GM21825 (cell line): ENCODE measurements at regions not wholly inside any gene's neighbourhood (a gene's known extent, or its start where the extent isn't known, plus 50 kb on each side); places are given as distances from the start of the nearest gene placed in this dataset.
"Not testable (repeated sequence)": the region's sequence is repeated elsewhere in the genome, so short reads cannot be mapped to it uniquely, and the experiment has no call there.

ENCODE experiments used
- ATAC-seq: cut with Tn5 transposase; IDR thresholded peaks from one replicate; pipeline ENCODE4 v1.9.1; 2021; ENCODE audit warnings: mild to moderate bottlenecking, moderate library complexity; ENCODE audit not compliant: unreplicated experiment

DNA sequence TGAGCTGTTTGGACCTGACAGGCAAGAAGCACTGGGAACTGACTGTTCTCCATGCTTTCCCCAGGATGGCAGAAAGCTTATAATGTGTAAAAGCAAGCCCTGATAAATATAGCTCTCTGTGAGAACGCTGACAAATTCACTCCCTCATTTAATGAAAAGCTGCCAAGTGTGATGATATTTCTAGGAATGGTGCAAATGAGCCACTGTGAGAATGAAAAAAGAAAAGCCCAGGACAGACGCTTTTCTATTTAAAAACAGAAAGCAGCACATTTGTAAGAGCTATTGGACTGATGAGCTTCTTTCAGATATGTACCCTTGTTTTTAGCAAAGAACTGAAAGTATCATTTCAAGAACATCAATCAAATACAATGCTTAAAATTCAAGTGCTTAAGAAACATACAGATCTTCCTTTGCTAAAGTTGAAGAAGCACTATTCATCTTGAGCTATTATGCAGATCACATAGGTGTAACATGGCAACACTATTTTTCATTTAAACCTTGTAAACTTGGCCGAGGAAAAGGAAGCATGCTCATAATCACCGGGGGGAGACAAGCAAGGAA is 842.6 kb upstream of the ACO1 start:
- ATAC-seq, result no peak

DNA sequence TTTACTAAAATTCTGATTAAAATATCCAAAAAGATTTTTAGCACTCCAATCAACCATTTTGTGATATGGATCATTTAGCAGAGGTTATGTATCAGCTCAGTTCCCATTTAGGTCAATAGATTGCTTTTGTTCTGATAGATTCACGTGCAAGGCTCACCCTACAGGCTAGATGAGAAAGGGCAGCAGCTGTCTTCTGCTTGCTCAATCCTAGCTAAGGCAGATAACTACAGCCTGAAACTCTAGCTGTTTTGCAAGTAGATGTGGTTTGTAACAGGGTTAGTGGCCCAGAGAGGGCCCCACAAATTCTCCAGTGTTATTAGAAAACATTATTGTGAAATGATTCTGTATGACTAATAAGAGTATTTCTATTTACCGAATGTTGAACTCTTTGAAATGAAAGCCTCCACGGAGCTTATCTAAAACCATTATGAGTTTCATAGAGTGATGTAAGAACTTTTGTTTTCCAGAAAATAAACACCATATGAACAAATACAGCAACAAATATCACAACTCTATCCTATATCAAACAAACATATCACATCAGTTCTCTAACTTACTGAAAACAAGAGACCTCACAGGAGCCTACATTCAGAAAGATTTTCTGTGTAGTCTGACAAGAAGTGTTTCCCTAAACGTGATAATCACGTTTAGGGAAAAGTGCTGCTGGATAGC is 841.9 kb upstream of the ACO1 start:
- peak; percentile 98 for ATAC-seq

DNA sequence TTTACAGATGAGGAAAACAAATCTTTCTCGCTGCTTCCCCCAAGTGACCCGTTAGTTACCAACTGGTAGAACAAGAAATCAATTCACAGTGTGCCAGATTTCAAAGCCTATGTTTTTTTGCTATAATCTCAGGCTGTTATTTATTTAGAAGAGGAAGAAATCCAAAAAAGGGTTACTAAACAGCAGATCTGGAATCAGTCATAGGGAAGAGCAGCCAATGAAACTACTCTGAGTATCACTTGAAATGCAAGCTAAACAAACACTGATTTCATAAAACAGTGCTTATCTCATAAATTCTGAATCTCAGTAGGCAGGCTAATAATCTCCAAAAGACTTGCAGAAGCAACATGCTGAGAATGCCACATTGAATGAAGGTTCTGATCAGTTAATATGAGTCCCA is 829.5 kb upstream of the ACO1 start:
- no peak for ATAC-seq

DNA sequence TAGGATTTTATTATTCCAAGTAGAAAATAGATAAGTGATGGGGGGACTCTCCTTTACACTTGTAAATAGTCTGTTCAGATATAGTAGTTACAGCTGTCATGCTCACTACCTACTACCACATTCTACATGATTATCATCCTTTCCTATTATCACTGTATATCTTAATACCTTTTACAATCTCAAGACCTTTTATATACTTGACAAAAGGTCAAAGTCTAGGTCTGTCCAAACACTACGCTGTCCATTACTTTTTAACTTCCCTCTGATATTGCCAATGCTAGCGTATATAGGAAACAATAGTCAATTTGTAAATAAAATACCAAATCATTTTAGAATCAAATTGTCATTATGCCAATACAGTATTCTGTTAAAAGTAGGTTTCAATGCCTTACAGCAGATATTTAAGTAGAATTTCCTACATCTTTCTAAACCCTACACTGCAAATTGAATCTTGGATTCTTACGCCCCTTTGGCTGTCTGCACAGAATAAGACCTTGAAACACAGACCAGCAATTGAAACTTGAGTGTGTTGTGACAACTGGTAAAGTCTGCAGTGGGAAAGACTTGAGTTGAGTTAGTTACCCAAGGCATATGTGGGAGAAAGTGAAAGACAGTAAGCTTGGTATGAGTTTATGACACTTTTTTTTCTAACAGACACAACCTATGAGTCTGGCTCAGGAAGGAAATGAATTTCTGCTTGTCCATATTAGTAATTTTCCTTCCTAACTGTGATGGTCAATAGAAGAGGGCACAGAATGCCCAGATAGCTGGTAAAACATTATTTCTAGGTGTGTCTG is 827.6 kb upstream of the ACO1 start:
- no peak for ATAC-seq

DNA sequence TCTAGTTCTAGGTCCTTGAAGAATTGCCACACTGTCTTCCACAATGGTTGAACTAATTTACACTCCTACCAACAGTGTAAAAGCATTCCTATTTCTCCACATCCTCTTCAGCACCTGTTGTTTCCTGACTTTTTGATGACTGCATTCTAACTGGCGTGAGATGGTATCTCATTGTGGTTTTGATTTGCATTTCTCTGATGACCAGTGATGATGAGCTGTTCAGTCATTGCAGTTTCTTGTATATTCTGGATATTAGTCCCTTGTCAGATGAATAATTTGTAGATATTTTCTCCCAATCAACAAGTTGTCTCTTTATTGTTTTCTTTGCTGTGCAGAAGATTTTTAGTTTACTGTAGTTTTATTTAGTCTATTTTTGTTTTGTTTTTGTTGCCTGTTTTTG is 812.3 kb upstream of the ACO1 start:
- not testable (repeated sequence) for ATAC-seq

DNA sequence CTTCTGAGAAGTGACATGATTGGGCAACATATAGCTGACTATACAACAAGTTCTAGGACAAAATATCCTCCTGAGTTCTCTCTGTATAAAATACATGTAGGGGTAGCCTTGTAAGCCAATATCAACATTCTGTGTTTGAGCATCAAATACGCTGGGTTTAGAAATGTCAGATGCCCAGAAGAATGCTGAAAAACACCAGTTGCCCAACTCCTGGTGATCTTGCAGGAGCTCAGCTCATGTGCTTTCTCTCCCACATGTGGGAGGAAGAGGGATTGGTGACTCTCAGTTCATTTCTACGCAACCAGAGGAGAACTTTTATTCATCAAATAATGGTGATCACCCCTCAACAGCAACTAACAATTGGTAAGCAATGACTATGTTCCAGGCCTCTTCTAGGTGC is 810.9 kb upstream of the ACO1 start:
- ATAC-seq, result no peak

DNA sequence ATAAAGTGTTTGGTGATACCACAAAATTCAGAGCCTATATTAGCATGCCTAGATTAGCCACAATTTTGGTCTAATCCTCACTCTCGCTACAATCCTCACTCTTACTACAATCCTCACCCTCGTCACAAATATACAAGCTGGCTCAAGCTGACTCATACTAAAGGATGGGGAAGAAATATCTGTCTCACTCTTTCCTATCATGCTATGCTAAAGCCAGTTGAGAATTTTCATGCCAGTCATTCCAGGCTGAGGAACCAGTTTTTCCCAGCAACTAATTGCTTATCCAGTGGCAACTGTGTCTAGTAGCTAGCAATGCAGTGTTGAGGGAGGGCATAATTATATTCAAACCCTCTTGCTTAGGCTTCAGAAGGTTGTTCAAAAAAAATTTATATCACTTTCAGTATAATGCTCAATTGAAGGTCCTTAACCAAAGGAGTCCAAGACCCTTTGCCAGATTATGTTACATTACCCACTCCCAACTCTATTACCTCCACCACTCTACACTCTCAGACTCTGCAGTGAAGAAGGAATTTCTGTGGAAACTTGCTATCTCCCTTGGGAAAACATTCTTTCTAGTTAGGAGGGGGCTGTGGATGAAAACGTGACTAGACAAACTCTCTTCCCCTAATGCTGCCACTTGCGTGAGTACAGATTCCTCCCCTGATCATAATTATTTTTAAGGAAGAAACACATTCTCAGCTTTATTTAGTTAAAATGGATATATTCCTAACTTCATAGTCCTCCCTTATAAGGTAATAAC is 810.3 kb upstream of the ACO1 start:
- no peak for ATAC-seq

DNA sequence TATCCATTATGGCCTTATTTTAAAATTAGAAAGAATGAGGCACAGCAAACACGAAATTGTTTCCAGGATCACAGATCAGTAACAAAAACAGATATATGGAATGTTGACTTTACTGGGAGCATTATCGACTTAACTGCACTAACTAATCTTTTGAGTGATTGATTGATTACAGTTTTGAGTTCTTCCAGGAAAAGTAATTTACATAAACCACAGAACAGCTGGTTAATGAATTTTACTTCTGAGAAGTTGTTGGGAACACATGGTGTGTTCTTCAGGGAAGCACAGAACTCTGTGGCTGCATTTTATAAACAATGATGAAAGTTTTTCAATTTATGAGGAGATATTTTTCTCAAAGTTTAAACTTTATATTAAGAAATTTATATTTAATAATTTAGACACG is 802.4 kb upstream of the ACO1 start:
- ATAC-seq, result no peak

DNA sequence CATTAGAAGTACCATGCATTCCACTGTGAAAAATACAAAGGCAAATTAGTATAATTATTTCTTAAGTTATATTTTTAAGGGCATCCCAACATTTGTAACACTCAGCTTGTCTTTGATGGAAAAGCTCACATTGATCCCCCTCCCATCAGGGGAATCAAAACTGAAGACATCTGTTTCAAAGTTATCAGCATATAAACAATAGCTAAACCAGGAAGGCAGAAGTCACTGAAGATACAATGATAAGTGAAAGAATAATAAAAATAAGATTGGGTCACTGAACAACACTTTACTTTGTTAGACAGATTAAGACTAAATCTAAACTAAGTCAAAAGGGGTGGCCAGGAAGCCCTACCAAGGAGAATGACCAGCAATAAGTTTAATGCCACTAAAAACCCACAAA is 801.9 kb upstream of the ACO1 start:
- no peak for ATAC-seq

DNA sequence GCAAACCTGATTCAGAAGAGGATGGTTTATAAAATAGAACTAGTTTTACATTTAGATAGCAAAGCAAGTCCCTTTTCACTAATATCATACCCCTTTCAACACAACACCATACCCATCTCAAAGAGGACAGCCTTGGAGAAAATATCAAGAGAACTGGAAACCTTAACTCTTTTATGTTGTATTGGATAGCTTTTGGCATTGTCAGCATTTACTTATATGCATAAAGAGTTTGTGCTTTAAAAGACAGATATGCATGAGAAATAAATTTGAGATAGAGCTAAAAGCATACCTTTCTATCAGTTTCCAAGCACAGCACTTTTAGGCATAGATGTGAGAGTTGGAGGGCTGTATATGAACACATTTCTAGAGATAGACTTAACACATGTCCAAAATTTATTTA is 799.3 kb upstream of the ACO1 start:
- no peak for ATAC-seq

DNA sequence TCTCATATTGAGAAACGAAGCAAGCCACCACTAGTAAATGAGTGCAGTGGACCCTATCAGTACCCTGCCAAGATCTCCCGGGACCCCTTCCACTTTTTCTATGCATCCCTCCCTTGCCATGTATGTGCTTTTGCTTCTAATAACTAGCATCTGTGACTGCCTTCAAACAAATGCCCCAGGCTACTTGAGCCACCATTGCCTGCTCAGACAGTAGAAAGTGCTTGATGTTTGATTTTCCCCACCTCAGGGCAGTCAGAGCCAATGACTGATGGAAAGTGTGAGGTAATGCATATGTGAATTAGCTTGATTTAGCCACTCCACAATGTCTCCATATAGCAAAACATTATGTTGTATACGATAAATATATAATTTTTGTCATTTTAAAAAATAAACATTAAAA is 797.3 kb upstream of the ACO1 start:
- ATAC-seq, result no peak

DNA sequence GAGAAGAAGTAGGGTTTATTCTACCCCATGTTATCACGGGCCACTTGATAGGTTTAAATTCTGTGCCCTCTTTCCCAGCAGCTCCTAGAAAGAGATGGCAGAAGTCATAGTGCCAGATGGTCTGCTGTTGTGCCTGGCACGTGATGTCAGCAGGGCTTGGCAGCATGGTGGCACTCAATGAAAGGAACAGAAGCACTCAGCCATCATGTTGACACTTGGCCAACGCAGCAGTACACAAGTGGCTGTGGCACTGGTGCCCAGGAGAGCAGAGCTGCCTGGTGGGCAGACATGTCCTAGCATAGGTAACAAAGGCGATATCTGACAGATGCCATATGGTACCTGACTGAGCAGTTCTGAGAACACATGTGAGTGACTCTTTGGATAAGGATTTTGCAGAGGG is 796.4 kb upstream of the ACO1 start:
- no peak for ATAC-seq

DNA sequence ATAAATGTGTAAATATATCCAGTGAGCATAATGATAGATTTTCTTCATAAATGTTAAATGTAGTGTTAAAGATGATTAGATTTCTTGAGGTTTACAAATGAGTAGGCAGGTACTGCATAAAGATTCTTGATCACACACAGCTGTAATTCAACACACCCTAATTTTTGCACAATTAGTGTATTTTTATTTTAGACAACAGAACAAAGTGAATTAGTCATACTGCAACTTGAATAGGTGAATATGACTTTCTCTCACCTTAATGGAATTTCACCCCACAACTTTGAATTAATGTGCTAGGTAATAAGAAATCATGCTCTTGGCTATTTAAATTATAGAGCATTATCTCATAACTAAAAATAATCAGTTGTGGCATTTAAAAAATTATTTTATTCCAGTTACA is 795.7 kb upstream of the ACO1 start:
- ATAC-seq, result no peak

DNA sequence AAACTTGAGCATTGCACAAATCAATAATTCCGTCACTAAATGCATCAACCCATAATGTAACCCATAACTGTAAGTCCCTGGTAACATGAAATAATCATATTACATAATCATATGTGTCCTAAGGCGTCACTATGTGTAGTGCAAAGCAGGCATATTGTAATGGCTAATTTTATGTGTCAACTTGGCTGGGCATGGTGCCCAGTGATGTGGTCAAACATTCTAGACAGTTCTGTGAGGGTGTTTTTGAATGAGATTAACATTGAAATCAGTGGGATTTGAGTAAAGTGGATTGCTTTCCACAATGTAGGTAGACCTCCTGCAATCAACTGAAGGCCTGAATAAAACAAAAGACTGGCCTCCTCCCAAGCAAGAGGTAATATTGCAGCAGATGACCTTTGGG is 794.4 kb upstream of the ACO1 start:
- ATAC-seq, result no peak

DNA sequence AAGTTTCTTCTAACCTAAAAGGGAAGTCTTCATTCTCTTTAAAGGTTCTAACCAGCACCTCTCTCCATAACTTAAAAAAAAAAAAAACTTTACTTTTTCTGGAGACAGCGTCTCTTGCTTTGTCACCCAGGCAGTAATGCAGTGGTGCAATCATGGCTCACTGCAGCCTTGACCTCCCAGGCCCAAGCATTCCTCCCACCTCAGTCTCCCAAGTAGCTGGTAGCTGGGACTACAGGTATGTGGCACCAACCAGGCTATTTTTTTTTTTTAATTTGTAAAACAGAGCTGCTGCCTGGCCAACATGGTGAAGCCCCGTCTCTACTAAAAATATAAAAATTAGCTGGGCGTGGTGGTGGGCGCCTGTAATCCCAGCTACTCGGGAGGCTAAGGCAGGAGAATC is 787.4 kb upstream of the ACO1 start:
- not testable (repeated sequence) for ATAC-seq

DNA sequence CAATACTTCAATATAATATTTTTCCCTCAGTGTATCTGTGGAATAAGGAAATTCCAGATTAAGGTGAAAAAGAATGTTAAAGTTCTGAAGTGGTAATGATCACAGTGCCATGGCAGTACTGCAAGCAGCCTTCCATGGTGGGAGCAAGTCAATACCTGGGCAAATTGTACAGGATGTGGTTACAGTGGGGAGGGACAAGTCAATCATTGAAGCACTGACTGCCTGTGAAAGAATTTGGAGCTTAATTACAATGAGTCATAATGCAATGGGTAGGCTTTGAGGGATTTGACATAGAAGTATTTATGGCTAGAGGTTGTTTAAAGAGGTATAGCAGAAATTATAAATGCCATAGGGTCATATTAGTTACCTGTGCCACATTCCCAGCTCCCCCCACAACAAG is 786.5 kb upstream of the ACO1 start:
- ATAC-seq, result no peak

DNA sequence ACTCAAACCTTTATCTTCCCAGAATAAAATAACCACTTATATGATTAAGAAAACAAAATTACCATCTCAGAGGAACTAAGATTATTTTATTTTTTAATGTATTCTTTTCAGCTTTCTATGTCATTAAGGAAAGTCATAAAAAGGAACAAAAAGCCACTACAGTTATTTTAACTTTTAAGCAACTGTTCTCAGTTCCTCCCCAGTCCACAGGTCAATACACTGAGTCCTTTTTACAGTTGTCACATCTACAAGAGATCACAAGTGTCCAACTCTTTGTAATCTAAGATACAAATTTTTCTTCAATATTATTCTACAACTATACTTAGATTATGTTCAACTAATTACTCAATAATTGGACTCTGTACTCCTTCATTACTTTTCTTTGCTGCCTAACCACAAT is 782.8 kb upstream of the ACO1 start:
- no peak for ATAC-seq

DNA sequence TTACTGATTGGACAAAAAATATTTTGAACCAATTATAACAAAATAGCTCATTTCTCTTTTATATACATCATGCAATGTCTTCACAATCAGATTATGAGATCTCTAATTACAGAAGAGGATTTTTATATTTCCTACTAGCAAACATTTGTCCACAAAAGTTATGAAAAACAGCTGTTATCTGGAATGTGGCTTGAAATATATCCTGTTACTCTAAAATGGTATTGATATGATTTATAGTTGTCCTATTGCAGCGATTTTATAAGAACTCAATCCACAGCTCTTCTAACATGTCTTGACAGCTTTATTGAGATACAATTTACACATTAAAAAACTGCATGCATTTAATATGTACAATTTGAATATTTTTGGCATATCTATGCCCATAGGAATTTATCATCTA is 779.9 kb upstream of the ACO1 start:
- no peak for ATAC-seq

DNA sequence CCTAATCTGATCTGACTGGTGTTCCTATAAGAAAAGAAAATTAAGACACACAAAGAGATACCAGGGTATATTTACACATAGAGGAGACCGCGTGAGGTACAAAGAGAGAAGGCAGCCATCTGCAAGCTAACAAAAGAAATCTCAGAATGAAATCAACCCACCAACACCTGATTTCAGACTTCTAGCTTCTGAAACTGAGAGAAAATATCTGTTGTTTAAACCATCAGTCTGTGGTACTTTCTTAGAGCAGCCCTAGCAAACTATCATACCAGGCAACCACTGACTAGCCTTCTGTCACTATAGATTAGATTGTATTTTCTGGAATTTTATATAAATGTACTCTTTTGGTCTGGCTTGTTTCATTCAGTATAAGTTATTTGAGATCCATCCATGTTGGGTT is 779.3 kb upstream of the ACO1 start:
- no peak for ATAC-seq

DNA sequence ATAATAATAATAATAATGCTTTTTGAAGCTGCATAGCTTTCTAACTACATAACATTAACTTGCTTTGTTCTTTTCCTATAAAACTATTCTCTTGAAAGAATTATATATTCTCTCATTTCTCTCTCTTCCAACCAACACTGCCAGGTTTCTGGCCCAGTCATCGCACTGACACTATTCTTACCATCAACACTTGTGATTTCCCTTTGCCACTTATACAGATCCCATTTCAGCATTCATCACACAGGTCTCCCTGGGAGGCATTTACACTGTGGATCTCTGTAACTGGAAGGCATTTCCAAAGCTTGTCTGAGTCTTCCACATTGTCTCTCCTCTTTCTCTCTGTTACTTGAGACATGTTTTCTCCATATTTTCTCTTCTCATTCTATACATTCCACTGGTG is 777.8 kb upstream of the ACO1 start:
- no peak for ATAC-seq

DNA sequence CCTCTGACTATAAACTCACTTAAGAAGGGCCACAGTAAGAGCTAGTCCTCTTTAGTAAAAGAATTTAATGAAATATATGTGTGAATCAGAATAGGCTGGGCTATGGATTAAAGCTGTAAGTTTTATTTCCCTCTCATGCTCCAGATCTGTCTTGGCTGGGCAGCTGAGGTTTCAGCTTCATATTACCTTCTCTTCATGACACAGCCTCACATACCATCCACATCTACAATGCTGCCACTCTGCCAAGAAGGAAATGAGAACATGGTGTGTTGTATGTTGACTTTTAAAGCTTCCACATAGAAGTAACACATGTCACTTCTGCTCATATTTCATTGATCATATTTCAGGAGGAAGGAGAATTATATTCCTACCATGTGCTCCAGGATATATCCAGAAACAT is 776.0 kb upstream of the ACO1 start:
- no peak for ATAC-seq

DNA sequence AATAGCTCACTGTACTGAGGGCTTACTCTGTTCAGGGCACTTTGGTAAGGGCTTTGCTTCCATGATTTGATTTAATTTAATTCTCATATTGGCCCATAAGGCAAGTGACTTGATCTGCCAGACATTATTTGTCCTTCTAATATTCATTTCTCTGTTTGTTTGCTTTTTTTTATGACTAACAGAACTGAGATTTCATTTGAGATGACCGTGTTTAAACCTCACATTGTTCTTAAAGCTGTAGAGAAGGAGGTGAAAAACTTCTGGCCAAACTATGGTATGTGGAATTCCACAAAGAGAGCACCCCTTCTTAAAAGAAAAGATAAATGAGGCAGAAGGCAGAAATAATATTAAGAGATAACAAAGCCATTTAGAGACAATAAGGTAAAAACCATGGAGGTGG is 775.6 kb upstream of the ACO1 start:
- no peak for ATAC-seq
